K562 (cell line): ENCODE measurements at regions not wholly inside any gene's neighbourhood (a gene's known extent, or its start where the extent isn't known, plus 50 kb on each side); places are given as distances from the start of the nearest gene placed in this dataset.
A peak's percentile ranks its signal among the peaks of the same experiment; 100 is the strongest.

Experiments used
- ATF7 ChIP-seq: fragments of 450-650 bp; IDR thresholded peaks from 2 replicates; pipeline ENCODE4 v1.7.1; 2014; ENCODE audit warnings: mild to moderate bottlenecking, moderate library complexity
- CCNT2 ChIP-seq: IDR thresholded peaks from 2 replicates; pipeline ENCODE4 v1.6.1; 2011; ENCODE audit warnings: borderline replicate concordance, low read depth, mild to moderate bottlenecking, moderate library complexity, mixed read lengths, low read length; ENCODE audit not compliant: insufficient read length; ENCODE audit errors: extremely low read depth
- CHAMP1 ChIP-seq: fragments of 450-650 bp; IDR thresholded peaks from 2 replicates; pipeline ENCODE4 v1.6.1; 2016; ENCODE audit warnings: mild to moderate bottlenecking
- CTBP1 ChIP-seq: fragments of 450-650 bp; IDR thresholded peaks from 2 replicates; pipeline ENCODE4 v1.6.1; 2016; ENCODE audit warnings: borderline replicate concordance
- CTCFL ChIP-seq: IDR thresholded peaks from 2 replicates; pipeline ENCODE4 v1.6.1; 2011; ENCODE audit warnings: borderline replicate concordance, low read depth, mild to moderate bottlenecking, moderate library complexity, low read length; ENCODE audit not compliant: insufficient read depth, poor library complexity, severe bottlenecking
- CXXC5 ChIP-seq: fragments of 250-450 bp; sonication (Bioruptor Pico); IDR thresholded peaks from 2 replicates; pipeline ENCODE4 v1.8.0; 2022; ENCODE audit warnings: inconsistent platforms, mild to moderate bottlenecking, moderate library complexity
- ELF1 ChIP-seq: fragments of 200-800 bp; sonication (Bioruptor generic); IDR thresholded peaks from 2 replicates; pipeline ENCODE4 v1.6.1; 2016; ENCODE audit warnings: missing genetic modification characterization, missing compliant biosample characterization
- LEF1 ChIP-seq: fragments of 450-650 bp; IDR thresholded peaks from 2 replicates; pipeline ENCODE4 v1.6.1; 2016; ENCODE audit warnings: mild to moderate bottlenecking
- MECOM ChIP-seq: fragments of 250-450 bp; sonication (Bioruptor Pico); IDR thresholded peaks from 2 replicates; pipeline ENCODE4 v1.8.0; 2022; ENCODE audit warnings: inconsistent platforms
- MEF2D ChIP-seq: conservative IDR thresholded peaks from 2 replicates; pipeline ENCODE4 v1.6.1; 2016; ENCODE audit warnings: low read depth, missing genetic modification characterization, missing compliant biosample characterization
- POLR2B ChIP-seq: fragments of 450-650 bp; IDR thresholded peaks from 2 replicates; pipeline ENCODE4 v1.6.1; 2018; ENCODE audit warnings: low read depth; ENCODE audit not compliant: partially characterized antibody
- SNIP1 ChIP-seq: fragments of 450-650 bp; IDR thresholded peaks from 2 replicates; pipeline ENCODE4 v1.7.1; 2017; ENCODE audit warnings: low read depth, mild to moderate bottlenecking
- SRF ChIP-seq, 2 experiments: fragments of 250-450, 450-650 bp in 1 of 2; sonication (Bioruptor Pico) in 1 of 2; sonication (generic) in 1 of 2; formaldehyde crosslinking; IDR thresholded peaks; 2 replicates each; pipeline versions ENCODE4 v1.5.0 to v1.5.1; 2020 to 2022; ENCODE audit warnings: mild to moderate bottlenecking in 1 of 2, missing genetic modification reagents in 1 of 2
- TAL1 ChIP-seq: fragments of 450-650 bp; IDR thresholded peaks from 2 replicates; pipeline ENCODE4 v1.6.1; 2016; ENCODE audit warnings: mild to moderate bottlenecking
- TEAD2 ChIP-seq: fragments of 450-650 bp; IDR thresholded peaks from 2 replicates; pipeline ENCODE4 v1.6.1; 2016; ENCODE audit warnings: missing genetic modification characterization, control low read depth, missing compliant biosample characterization
- ZNF311 ChIP-seq: fragments of 250-450 bp; sonication (Bioruptor Pico); IDR thresholded peaks from 2 replicates; pipeline ENCODE4 v1.4.0; 2020; ENCODE audit warnings: mild to moderate bottlenecking, moderate library complexity
- ZNF384 ChIP-seq: IDR thresholded peaks from 2 replicates; pipeline ENCODE4 v1.6.1; 2012; ENCODE audit warnings: low read depth, low read length, improper control_type of control experiment
- ZNF699 ChIP-seq: fragments of 250-450 bp; sonication (Bioruptor Pico); IDR thresholded peaks from 2 replicates; pipeline ENCODE4 v1.8.0; 2021; ENCODE audit warnings: mild to moderate bottlenecking, moderate library complexity; ENCODE audit not compliant: insufficient replicate concordance
- ZNF780A ChIP-seq: fragments of 250-450 bp; sonication (Bioruptor Pico); IDR thresholded peaks from 2 replicates; pipeline ENCODE4 v1.5.0; 2021; ENCODE audit warnings: mild to moderate bottlenecking
- ZNF79 ChIP-seq: fragments of 250-450 bp; sonication (Bioruptor Pico); IDR thresholded peaks from 2 replicates; pipeline ENCODE4 v1.4.0; 2020; ENCODE audit warnings: low read depth, mild to moderate bottlenecking, moderate library complexity
- TF ChIP-seq, protein P1 (sequence below): fragments of 450-650 bp; IDR thresholded peaks from 2 replicates; pipeline ENCODE4 v1.6.1; 2016; ENCODE audit warnings: low read depth, mild to moderate bottlenecking, moderate library complexity

DNA sequence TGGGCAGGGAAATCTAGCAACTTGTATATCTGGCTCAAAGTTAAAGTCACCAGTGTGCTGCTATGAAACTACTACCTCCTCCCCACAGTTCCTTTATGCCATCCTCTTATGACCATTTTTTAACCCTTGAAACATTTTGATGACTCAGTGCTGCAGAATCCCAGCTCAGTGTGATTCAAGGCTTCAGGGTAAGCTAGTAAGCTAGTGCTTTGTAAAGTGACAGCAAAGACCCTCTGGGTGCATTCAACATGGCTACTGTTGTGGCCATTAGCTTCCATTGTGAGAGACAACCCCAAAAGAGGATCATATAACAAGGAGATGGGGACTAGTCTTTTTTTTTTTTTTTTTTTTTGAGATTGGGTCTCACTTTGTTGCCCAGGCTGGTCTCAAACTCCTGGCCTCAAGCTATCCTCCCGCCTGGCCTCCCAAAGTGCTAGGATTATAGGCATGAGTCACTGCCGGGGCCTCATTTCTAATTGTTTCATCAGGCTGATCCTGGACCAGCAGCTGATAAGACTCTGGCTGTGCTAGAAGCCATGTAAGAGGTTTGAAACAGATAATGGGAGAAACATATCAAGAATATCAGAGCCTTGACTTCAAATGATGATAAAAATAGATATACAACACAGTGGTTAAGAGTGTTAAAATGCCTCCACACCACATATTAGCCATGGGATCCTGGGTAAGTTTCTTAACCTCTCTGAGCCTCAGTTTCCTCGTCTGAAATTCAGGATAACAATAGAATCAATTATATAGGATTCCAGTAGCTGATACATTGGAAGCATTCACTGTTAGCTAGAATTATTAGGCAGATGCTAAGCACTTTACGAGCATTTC lies 65.7 kb upstream of the RTN4 start (continued):
- TF ChIP-seq ZNF311 (CRISPR knock-in tag) (peak; percentile 75), ZNF79 (CRISPR knock-in tag) (peak; percentile 13; the same call in 1 of the 2 replicates), CXXC5 (peak; percentile 66), CTCFL (no peak), LEF1 (peak; percentile 73; the same call in 1 of the 2 replicates), SRF (CRISPR knock-in tag; IDR thresholded peaks at IDR 0.05) (peak; percentile 34 to 57; a peak in 2 of 4 replicates), CCNT2 (peak; percentile 62), TEAD2 (tag) (peak; percentile 47; the same call in 1 of the 2 replicates), POLR2B (peak; percentile 34), ZNF384 (peak; percentile 92), MECOM (peak; percentile 36; the same call in 1 of the 2 replicates), SNIP1 (0 out of 2 replicates have a peak, but pooled peaks have one; percentile 13), ZNF699 (no peak), TAL1 (peak; percentile 73), ATF7 (peak; percentile 94), CTBP1 (peak; percentile 66), ELF1 (tag) (peak; percentile 48; the same call in 1 of the 2 replicates), CHAMP1 (0 out of 2 replicates have a peak, but pooled peaks have one; percentile 39), ZNF780A (CRISPR knock-in tag) (0 out of 2 replicates have a peak, but pooled peaks have one; percentile 52), MEF2D (peak; percentile 80; the same call in 1 of the 2 replicates)
- TF ChIP-seq, protein P1, sequence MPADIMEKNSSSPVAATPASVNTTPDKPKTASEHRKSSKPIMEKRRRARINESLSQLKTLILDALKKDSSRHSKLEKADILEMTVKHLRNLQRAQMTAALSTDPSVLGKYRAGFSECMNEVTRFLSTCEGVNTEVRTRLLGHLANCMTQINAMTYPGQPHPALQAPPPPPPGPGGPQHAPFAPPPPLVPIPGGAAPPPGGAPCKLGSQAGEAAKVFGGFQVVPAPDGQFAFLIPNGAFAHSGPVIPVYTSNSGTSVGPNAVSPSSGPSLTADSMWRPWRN: peak; percentile 63
